Ishikawa (cell line): ENCODE measurements at regions not wholly inside any gene's neighbourhood (a gene's known extent, or its start where the extent isn't known, plus 50 kb on each side); places are given as distances from the start of the nearest gene placed in this dataset.

ENCODE experiments used
- CEBPB ChIP-seq: IDR thresholded peaks from 2 replicates; pipeline ENCODE4 v1.6.1; 2012
- CREB1 ChIP-seq: IDR thresholded peaks from 2 replicates; pipeline ENCODE4 v1.6.1; 2012; ENCODE audit warnings: low read depth
- EGR1 ChIP-seq: IDR thresholded peaks from 2 replicates; pipeline ENCODE4 v1.6.1; 2012
- EP300 ChIP-seq: IDR thresholded peaks from 2 replicates; pipeline ENCODE4 v1.6.1; 2012; ENCODE audit warnings: borderline replicate concordance
- FOXM1 ChIP-seq: IDR thresholded peaks from 2 replicates; pipeline ENCODE4 v1.6.1; 2012; ENCODE audit warnings: low read depth, borderline replicate concordance
- NFIC ChIP-seq: IDR thresholded peaks from 2 replicates; pipeline ENCODE4 v1.6.1; 2012
- RAD21 ChIP-seq: IDR thresholded peaks from 2 replicates; pipeline ENCODE4 v1.6.1; 2012; ENCODE audit warnings: low read depth
- TAF1 ChIP-seq: IDR thresholded peaks from 2 replicates; pipeline ENCODE4 v1.6.1; 2012; ENCODE audit warnings: low read depth, mild to moderate bottlenecking
- TCF12 ChIP-seq: IDR thresholded peaks from 2 replicates; pipeline ENCODE4 v1.6.1; 2012; ENCODE audit warnings: low read depth
- TEAD4 ChIP-seq: IDR thresholded peaks from 2 replicates; pipeline ENCODE4 v1.6.1; 2012
- YY1 ChIP-seq: IDR thresholded peaks from 2 replicates; pipeline ENCODE4 v1.6.1; 2012; ENCODE audit warnings: low read depth
- ZBTB7A ChIP-seq: IDR thresholded peaks from 2 replicates; pipeline ENCODE4 v1.6.1; 2012; ENCODE audit warnings: low read depth
- TF ChIP-seq, protein P1 (sequence below): IDR thresholded peaks from 2 replicates; pipeline ENCODE4 v1.6.1; 2012; ENCODE audit warnings: low read depth, mild to moderate bottlenecking
- TF ChIP-seq, protein P2 (sequence below): IDR thresholded peaks from 2 replicates; pipeline ENCODE4 v1.6.1; 2012
- TF ChIP-seq, protein P3 (sequence below): IDR thresholded peaks from 2 replicates; pipeline ENCODE4 v1.6.1; 2012

DNA sequence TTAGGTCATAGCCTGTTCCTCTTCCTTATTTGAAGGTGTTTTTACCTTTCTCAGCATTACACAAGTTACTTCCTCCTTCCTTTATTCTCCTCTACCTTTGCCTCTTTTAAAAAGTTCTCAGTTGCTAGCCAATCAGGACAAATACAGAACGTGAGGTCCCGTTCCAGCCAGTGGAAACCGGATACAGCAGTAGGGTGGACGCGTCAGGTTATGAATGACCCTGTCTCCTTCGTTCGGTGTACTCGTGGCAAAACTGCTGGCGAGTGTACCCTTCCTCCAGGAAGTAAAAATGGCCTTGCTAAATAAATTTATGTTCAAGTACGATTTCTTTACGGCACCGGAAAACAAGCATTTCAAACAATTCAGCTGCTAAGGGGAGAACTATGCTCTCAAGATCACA is 77.0 kb upstream of the MLN start:
- no peak for TF ChIP-seq YY1

DNA sequence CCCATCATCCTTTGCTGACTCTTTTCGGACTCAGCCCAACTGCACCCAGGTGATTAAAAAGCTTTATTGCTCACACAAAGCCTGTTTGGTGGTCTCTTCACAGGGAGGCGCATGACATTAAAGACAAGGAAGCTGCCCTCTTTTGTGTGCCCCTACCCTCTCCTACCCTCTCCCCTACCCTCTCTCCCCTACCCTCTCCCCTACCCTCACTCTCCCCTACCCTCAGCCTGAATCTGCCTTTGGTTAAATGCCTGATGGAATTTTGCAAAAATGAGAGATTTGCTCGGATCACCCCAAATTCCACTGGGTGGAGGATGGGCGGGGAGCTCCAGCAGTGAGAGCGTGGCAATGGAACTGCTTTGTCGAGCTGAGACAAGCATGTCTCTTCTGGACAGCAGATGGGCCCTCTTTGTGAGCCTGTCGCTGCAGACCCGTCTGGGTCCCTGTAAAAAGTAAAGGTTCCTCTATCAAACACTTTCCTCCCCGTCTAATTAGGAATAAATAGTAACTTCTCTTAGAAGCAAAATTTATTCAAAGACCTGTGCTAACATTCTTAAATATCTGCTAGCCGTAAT is 76.4 kb upstream of the MLN start:
- TF ChIP-seq YY1 (no peak), CREB1 (no peak), EGR1 (no peak), NFIC (no peak), TCF12 (no peak), TAF1 (no peak), CEBPB (no peak), FOXM1 (no peak)

DNA sequence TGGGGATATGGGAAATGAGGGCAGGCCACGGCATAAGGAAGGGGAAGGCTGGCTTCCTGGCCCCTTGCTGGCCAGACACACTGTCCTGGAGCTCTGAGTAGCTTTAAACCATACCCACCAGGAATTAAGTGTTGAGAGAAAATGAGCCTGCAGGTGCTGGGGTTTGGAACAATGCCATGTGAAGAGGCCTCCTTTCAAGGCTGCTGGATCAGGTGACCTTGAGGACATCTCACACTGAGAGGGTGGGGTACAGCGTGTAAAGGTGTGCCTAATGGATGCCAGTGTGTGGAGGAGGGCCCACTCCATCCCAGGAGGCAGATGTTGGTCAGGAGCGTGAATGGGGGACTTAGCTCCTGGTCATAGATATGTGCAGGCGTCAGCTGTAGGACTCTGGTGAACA is 74.8 kb upstream of the MLN start:
- TF ChIP-seq, protein P1, sequence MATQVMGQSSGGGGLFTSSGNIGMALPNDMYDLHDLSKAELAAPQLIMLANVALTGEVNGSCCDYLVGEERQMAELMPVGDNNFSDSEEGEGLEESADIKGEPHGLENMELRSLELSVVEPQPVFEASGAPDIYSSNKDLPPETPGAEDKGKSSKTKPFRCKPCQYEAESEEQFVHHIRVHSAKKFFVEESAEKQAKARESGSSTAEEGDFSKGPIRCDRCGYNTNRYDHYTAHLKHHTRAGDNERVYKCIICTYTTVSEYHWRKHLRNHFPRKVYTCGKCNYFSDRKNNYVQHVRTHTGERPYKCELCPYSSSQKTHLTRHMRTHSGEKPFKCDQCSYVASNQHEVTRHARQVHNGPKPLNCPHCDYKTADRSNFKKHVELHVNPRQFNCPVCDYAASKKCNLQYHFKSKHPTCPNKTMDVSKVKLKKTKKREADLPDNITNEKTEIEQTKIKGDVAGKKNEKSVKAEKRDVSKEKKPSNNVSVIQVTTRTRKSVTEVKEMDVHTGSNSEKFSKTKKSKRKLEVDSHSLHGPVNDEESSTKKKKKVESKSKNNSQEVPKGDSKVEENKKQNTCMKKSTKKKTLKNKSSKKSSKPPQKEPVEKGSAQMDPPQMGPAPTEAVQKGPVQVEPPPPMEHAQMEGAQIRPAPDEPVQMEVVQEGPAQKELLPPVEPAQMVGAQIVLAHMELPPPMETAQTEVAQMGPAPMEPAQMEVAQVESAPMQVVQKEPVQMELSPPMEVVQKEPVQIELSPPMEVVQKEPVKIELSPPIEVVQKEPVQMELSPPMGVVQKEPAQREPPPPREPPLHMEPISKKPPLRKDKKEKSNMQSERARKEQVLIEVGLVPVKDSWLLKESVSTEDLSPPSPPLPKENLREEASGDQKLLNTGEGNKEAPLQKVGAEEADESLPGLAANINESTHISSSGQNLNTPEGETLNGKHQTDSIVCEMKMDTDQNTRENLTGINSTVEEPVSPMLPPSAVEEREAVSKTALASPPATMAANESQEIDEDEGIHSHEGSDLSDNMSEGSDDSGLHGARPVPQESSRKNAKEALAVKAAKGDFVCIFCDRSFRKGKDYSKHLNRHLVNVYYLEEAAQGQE, result no peak
- TF ChIP-seq TCF12, result no peak
- TF ChIP-seq, protein P2, sequence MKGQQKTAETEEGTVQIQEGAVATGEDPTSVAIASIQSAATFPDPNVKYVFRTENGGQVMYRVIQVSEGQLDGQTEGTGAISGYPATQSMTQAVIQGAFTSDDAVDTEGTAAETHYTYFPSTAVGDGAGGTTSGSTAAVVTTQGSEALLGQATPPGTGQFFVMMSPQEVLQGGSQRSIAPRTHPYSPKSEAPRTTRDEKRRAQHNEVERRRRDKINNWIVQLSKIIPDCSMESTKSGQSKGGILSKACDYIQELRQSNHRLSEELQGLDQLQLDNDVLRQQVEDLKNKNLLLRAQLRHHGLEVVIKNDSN, result peak; percentile 28; the same call in 1 of the 2 replicates
- no peak for TF ChIP-seq CREB1
- no peak for TF ChIP-seq NFIC
- no peak for TF ChIP-seq ZBTB7A

DNA sequence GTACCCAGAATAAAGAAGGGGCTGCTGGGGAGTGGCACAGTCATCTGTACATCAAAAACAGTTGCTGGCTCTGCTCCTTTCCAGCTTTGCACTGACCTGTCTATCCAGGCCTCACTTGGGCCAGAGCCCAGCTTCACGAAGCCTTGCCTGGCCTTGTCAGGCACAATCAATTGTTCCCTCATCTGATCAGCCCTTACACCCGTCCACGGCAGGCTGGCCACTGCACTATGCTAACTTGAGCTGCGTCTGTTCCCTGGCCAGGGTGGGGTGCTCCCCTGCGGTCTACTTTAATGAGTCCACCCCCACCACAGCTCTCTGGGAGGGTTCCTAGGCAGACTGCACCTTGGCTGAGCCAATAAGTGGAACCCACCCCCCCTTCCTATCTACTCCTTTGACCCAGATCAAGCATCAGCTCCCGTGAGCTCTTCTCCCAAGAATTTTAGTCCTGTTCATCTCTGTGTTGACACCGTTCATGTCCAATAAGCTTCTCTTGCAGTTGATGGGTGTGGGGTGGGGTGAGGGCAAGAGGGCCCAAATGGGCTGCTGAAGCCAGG is 74.3 kb upstream of the MLN start:
- TF ChIP-seq EGR1 (no peak), CREB1 (no peak), RAD21 (no peak), ZBTB7A (no peak), TAF1 (no peak), NFIC (no peak), EP300 (no peak), TEAD4 (no peak), CEBPB (no peak), FOXM1 (no peak)
- TF ChIP-seq, protein P2, result no peak
- TF ChIP-seq, protein P1, result no peak
- TF ChIP-seq, protein P3, sequence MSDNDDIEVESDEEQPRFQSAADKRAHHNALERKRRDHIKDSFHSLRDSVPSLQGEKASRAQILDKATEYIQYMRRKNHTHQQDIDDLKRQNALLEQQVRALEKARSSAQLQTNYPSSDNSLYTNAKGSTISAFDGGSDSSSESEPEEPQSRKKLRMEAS, result no peak

DNA sequence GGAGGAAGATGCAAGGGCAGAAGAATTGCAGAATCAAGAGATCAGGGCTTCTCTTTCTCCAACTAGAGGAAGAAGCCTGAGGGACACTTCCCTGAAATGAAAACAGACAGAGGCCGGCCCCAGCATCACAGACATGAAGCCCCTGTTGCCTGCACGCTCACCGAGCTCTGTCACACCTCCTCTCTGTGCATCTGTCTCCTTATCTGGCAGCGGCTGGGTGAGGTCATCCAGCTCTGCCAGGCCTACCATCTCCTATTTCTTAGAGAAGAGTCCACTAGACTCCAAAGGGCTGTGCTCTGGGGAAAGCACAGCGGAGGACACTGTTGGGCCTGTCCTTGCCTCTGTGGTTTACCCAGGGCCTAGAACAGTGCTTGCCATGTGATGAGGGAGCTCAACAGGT is 71.9 kb upstream of the MLN start:
- TF ChIP-seq CREB1 (no peak), TEAD4 (no peak), TCF12 (no peak), ZBTB7A (no peak), RAD21 (no peak), EGR1 (no peak), EP300 (no peak), CEBPB (no peak), TAF1 (no peak), NFIC (no peak)
- TF ChIP-seq, protein P1, result no peak
- TF ChIP-seq, protein P2, result no peak
- TF ChIP-seq, protein P3, result no peak
